ENCODE measurements at regions not wholly inside any gene's neighbourhood (a gene's known extent, or its start where the extent isn't known, plus 50 kb on each side); places are given as distances from the start of the nearest gene placed in this dataset.

DNA sequence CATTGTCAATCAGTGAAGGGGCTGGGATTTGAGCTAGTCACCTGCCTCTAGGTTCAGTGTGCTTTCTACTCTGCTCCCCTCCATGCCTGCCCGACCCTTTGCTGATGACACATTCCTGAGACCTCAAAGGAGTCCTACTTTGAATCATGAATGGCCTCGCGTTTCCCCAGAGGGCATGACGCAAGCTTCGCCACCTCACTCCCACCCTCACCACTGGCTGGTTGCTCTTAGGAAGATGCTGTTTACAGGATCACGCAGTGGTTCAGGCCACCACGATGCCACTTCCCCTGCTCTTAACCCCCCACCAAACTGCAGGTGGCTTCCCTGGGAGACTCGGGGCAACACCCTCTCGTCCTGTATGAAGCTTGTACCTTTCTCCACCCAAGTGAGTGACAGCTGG is 62.9 kb upstream of the B3GAT1 start:
- no peak for TF ChIP-seq CTCF (IDR thresholded peaks at IDR 0.05 in 2 of 3, conservative IDR thresholded peaks at IDR 0.05 in 1 of 3; ENCODE audit: borderline replicate concordance in 1 of 3, insufficient read depth in 1 of 3, low read depth in 2 of 3, low read length in 2 of 3)
- TF ChIP-seq YY1 (IDR thresholded peaks at IDR 0.05; ENCODE audit: extremely low read depth, insufficient replicate concordance, low read depth, low read length) = no peak
- TF ChIP-seq, protein P1, sequence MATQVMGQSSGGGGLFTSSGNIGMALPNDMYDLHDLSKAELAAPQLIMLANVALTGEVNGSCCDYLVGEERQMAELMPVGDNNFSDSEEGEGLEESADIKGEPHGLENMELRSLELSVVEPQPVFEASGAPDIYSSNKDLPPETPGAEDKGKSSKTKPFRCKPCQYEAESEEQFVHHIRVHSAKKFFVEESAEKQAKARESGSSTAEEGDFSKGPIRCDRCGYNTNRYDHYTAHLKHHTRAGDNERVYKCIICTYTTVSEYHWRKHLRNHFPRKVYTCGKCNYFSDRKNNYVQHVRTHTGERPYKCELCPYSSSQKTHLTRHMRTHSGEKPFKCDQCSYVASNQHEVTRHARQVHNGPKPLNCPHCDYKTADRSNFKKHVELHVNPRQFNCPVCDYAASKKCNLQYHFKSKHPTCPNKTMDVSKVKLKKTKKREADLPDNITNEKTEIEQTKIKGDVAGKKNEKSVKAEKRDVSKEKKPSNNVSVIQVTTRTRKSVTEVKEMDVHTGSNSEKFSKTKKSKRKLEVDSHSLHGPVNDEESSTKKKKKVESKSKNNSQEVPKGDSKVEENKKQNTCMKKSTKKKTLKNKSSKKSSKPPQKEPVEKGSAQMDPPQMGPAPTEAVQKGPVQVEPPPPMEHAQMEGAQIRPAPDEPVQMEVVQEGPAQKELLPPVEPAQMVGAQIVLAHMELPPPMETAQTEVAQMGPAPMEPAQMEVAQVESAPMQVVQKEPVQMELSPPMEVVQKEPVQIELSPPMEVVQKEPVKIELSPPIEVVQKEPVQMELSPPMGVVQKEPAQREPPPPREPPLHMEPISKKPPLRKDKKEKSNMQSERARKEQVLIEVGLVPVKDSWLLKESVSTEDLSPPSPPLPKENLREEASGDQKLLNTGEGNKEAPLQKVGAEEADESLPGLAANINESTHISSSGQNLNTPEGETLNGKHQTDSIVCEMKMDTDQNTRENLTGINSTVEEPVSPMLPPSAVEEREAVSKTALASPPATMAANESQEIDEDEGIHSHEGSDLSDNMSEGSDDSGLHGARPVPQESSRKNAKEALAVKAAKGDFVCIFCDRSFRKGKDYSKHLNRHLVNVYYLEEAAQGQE (IDR thresholded peaks at IDR 0.05; ENCODE audit: low read depth) = no peak
- TF ChIP-seq ELF1 (IDR thresholded peaks at IDR 0.05; ENCODE audit: borderline replicate concordance, low read depth) = no peak
- TF ChIP-seq, protein P2, sequence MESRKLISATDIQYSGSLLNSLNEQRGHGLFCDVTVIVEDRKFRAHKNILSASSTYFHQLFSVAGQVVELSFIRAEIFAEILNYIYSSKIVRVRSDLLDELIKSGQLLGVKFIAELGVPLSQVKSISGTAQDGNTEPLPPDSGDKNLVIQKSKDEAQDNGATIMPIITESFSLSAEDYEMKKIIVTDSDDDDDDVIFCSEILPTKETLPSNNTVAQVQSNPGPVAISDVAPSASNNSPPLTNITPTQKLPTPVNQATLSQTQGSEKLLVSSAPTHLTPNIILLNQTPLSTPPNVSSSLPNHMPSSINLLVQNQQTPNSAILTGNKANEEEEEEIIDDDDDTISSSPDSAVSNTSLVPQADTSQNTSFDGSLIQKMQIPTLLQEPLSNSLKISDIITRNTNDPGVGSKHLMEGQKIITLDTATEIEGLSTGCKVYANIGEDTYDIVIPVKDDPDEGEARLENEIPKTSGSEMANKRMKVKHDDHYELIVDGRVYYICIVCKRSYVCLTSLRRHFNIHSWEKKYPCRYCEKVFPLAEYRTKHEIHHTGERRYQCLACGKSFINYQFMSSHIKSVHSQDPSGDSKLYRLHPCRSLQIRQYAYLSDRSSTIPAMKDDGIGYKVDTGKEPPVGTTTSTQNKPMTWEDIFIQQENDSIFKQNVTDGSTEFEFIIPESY (IDR thresholded peaks at IDR 0.05; ENCODE audit: extremely low read depth, insufficient replicate concordance, low read length) = no peak
- no peak for TF ChIP-seq SIN3A (IDR thresholded peaks at IDR 0.05; ENCODE audit: low read depth)
- TF ChIP-seq EZH2 (IDR thresholded peaks at IDR 0.05) = no peak
- TF ChIP-seq CEBPB (IDR thresholded peaks at IDR 0.05; ENCODE audit: low read depth) = no peak

Measured in HCT116 (cell line).